ENCODE measurements at regions not wholly inside any gene's neighbourhood (a gene's known extent, or its start where the extent isn't known, plus 50 kb on each side); places are given as distances from the start of the nearest gene placed in this dataset.

GRCh38 chr7:114073701-114074100, 154.9 kb upstream of the PPP1R3A start (continued):
- TF ChIP-seq IRF9 (CRISPR knock-in tag; IDR thresholded peaks at IDR 0.05; ENCODE audit: borderline replicate concordance) = no peak

- Histone ChIP-seq H3K79me2 (ENCODE audit: insufficient read depth, low read length) (no peaks in the 10 kb centered on the region), H4K20me1 (ENCODE audit: insufficient read depth, low read length) (no peaks in the 10 kb centered on the region), H3K9me3 (ENCODE audit: low read length) (no peaks in the 10 kb centered on the region), H3K4me1 (ENCODE audit: insufficient read depth, low read length) (no peaks in the 10 kb centered on the region), H3K36me3 (replicated peaks in 1 of 2; ENCODE audit: control insufficient read depth in 1 of 2, insufficient read depth in 2 of 2, low read length in 2 of 2) (no peaks in the 10 kb centered on the region), H3K4me2 (ENCODE audit: low read depth, low read length) (no peak overlapping the region), H3K27ac (ENCODE audit: extremely low read length, insufficient read depth, low read length) (no peak overlapping the region), H2AFZ (ENCODE audit: low read length) (no peak overlapping the region), H3K27me3 (ENCODE audit: control insufficient read depth in 1 of 2, insufficient read depth in 2 of 2, low read length in 2 of 2) (no peaks in the 10 kb centered on the region), H3K4me3 (replicated peaks in 1 of 3; ENCODE audit: insufficient read depth in 1 of 3, low read depth in 2 of 3, low read length in 3 of 3) (no peak overlapping the region), H3K9ac (ENCODE audit: insufficient read depth, low read depth, low read length) (no peak overlapping the region)
- peak; percentile 88 for TF ChIP-seq CEBPB (IDR thresholded peaks at IDR 0.05; ENCODE audit: borderline replicate concordance, low read depth, low read length)
- no peak for TF ChIP-seq ZNF563 (CRISPR knock-in tag; IDR thresholded peaks at IDR 0.05)
- TF ChIP-seq ARHGAP35 (CRISPR knock-in tag; IDR thresholded peaks at IDR 0.05; ENCODE audit: borderline replicate concordance) = no peak
- peak; percentile 45 for TF ChIP-seq CEBPG (CRISPR knock-in tag; IDR thresholded peaks at IDR 0.05)
- intact Hi-C loops (cut with micrococcal nuclease; ENCODE audit: unreplicated experiment) (no loop called here), in situ Hi-C loops (cut with HindIII; ENCODE audit: extremely low pct_ligation_motif_present, low pct_unique_long_range_greater_than_20kb) (no loop called here)
- DNase-seq (ENCODE audit: low spot score) (no peak), ATAC-seq (no peak), FAIRE-seq (no peak)
- POLR2A ChIA-PET = no interaction called here
- CTCF ChIA-PET (ENCODE audit: low intra/inter-chr PET ratio, low total read pairs) = no interaction called here
- no TSS peak for BruUV-seq (replicated peaks)
Measured at GRCh38 chr7:114070246-114070645, 151.4 kb upstream of the PPP1R3A start.

DNA sequence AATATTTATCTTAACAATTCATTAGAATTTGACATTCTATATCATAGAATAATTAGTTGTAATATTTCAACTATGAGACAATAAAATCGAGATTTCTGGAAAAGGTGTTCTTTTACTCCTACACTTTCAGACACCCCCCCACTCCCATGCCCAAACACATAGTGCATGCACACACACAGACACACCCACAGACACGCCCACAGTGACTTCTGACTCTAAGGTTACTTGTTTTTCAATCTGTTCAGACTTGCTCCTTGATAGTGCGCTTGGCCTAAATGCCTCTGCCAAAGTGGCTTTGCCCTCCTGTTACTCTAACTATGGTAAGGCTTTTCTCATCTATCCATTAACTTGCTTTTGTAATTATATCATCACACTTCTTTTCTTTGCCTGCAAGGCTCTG, 144.0 kb upstream of the PPP1R3A start:
- intact Hi-C loops (cut with micrococcal nuclease; ENCODE audit: unreplicated experiment) (no loop called here), in situ Hi-C loops (cut with HindIII; ENCODE audit: extremely low pct_ligation_motif_present, low pct_unique_long_range_greater_than_20kb) (no loop called here)
- Histone ChIP-seq H4K20me1 (ENCODE audit: insufficient read depth, low read length) (no peaks in the 10 kb centered on the region), H2AFZ (ENCODE audit: low read length) (no peak overlapping the region), H3K9ac (ENCODE audit: insufficient read depth, low read depth, low read length) (no peak overlapping the region), H3K27ac (ENCODE audit: extremely low read length, insufficient read depth, low read length) (no peak overlapping the region), H3K4me3 (replicated peaks in 1 of 3; ENCODE audit: insufficient read depth in 1 of 3, low read depth in 2 of 3, low read length in 3 of 3) (no peak overlapping the region), H3K4me2 (ENCODE audit: low read depth, low read length) (no peak overlapping the region), H3K36me3 (replicated peaks in 1 of 2; ENCODE audit: control insufficient read depth in 1 of 2, insufficient read depth in 2 of 2, low read length in 2 of 2) (no peaks in the 10 kb centered on the region), H3K27me3 (ENCODE audit: control insufficient read depth in 1 of 2, insufficient read depth in 2 of 2, low read length in 2 of 2) (no peaks in the 10 kb centered on the region), H3K79me2 (ENCODE audit: insufficient read depth, low read length) (no peaks in the 10 kb centered on the region), H3K4me1 (ENCODE audit: insufficient read depth, low read length) (no peaks in the 10 kb centered on the region), H3K9me3 (ENCODE audit: low read length) (no peaks in the 10 kb centered on the region)
- ATAC-seq (no peak), FAIRE-seq (no peak), DNase-seq (ENCODE audit: low spot score) (no peak)
- 17% methylated on average over 3 of the region's 3 CpGs for WGBS (ENCODE audit: low lambda C conversion rate)
- ChIA-PET POLR2A (no interaction called here), CTCF (ENCODE audit: low intra/inter-chr PET ratio, low total read pairs) (no interaction called here)
- no TSS peak for BruUV-seq (replicated peaks)
- TF ChIP-seq SNAPC5 (CRISPR knock-in tag; IDR thresholded peaks at IDR 0.05; ENCODE audit: borderline replicate concordance) (no peak), E2F1 (CRISPR knock-in tag; IDR thresholded peaks at IDR 0.05) (no peak), ZNF691 (CRISPR knock-in tag; IDR thresholded peaks at IDR 0.05; ENCODE audit: borderline replicate concordance, low read depth) (no peak)
- TF ChIP-seq, protein P1, sequence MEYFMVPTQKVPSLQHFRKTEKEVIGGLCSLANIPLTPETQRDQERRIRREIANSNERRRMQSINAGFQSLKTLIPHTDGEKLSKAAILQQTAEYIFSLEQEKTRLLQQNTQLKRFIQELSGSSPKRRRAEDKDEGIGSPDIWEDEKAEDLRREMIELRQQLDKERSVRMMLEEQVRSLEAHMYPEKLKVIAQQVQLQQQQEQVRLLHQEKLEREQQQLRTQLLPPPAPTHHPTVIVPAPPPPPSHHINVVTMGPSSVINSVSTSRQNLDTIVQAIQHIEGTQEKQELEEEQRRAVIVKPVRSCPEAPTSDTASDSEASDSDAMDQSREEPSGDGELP (IDR thresholded peaks at IDR 0.05; ENCODE audit: borderline replicate concordance, low read depth) = no peak
